Hepatocyte (in vitro differentiated cells): ENCODE measurements at regions not wholly inside any gene's neighbourhood (a gene's known extent, or its start where the extent isn't known, plus 50 kb on each side); places are given as distances from the start of the nearest gene placed in this dataset.

Experiments used
- EZH2 ChIP-seq: fragments of 200-600 bp; sonication (generic); IDR thresholded peaks from 2 replicates; pipeline ENCODE4 v1.6.1; 2016; ENCODE audit warnings: antibody characterized with exemption, mild to moderate bottlenecking, borderline replicate concordance
- TF ChIP-seq, protein P1 (sequence below): fragments of 200-600 bp; sonication (generic); IDR thresholded peaks from 2 replicates; pipeline ENCODE4 v1.5.1; 2016; ENCODE audit warnings: antibody characterized with exemption, mild to moderate bottlenecking; ENCODE audit not compliant: poor library complexity

DNA sequence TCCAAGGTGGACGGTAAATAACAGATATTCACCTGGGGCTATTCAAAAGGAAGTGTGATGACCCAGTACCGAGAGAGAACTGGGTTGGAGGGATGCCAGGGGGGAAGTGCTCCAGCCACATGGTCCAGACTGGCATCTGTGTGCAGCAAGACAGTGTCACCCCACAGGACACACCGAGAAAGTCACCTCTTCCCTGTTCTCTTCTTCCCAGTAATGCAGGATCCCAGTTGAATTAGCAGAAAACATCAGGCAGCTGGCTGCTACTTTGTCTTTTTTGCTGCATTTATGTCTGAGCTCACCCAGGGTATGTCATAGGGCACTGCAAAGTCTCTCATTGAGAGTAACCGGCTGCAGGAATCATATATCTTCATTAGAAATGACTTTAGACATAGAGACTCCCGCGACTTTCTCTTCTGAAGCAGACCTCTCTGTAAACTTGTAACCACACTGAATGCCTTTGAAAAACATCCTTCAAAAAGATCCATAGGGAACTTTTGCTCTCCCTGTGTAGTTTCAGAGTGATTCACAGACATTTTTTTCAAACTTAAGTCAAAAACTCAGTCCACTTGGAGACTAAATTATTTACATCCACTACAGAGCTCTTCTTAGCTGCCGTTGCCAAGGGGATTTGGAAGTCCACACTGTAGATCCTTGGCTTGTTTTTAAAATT is 609.0 kb upstream of the DPP6 start:
- TF ChIP-seq, protein P1, sequence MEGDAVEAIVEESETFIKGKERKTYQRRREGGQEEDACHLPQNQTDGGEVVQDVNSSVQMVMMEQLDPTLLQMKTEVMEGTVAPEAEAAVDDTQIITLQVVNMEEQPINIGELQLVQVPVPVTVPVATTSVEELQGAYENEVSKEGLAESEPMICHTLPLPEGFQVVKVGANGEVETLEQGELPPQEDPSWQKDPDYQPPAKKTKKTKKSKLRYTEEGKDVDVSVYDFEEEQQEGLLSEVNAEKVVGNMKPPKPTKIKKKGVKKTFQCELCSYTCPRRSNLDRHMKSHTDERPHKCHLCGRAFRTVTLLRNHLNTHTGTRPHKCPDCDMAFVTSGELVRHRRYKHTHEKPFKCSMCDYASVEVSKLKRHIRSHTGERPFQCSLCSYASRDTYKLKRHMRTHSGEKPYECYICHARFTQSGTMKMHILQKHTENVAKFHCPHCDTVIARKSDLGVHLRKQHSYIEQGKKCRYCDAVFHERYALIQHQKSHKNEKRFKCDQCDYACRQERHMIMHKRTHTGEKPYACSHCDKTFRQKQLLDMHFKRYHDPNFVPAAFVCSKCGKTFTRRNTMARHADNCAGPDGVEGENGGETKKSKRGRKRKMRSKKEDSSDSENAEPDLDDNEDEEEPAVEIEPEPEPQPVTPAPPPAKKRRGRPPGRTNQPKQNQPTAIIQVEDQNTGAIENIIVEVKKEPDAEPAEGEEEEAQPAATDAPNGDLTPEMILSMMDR, result no peak
- TF ChIP-seq EZH2, result no peak
